HL-60 (cell line): ENCODE measurements at regions not wholly inside any gene's neighbourhood (a gene's known extent, or its start where the extent isn't known, plus 50 kb on each side); places are given as distances from the start of the nearest gene placed in this dataset.

Source experiments
- POLR2AphosphoS5 ChIP-seq: IDR thresholded peaks from 2 replicates; pipeline ENCODE4 v1.6.1; 2012; ENCODE audit warnings: low read depth
- SPI1 ChIP-seq: IDR thresholded peaks from 2 replicates; pipeline ENCODE4 v1.6.1; 2012; ENCODE audit warnings: low read depth, mild to moderate bottlenecking, borderline replicate concordance
- TF ChIP-seq, protein P1 (sequence below): IDR thresholded peaks from one replicate; pipeline ENCODE4 v1.5.1; 2011; ENCODE audit warnings: low read length, control low read depth, inconsistent platforms; ENCODE audit not compliant: insufficient read depth

DNA sequence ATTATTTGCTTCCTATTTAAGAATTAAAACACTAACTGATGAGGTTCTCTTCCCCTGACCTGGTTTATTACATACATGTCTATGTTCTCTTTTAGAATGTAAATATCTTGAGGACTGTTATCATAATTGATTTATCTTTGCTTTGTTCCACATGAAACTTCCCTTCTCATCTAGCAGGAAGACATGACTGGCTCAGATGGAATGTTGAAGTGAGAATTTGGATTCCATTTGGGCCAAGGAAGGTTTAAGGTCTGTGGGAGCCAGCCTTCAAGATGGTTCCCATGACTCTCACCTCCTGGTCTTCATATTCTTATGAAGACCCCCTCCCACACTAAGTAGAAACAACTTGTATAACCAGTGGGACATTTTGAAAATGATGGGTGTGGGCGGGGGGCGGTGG, 222.2 kb upstream of the GADL1 start:
- TF ChIP-seq, protein P1, sequence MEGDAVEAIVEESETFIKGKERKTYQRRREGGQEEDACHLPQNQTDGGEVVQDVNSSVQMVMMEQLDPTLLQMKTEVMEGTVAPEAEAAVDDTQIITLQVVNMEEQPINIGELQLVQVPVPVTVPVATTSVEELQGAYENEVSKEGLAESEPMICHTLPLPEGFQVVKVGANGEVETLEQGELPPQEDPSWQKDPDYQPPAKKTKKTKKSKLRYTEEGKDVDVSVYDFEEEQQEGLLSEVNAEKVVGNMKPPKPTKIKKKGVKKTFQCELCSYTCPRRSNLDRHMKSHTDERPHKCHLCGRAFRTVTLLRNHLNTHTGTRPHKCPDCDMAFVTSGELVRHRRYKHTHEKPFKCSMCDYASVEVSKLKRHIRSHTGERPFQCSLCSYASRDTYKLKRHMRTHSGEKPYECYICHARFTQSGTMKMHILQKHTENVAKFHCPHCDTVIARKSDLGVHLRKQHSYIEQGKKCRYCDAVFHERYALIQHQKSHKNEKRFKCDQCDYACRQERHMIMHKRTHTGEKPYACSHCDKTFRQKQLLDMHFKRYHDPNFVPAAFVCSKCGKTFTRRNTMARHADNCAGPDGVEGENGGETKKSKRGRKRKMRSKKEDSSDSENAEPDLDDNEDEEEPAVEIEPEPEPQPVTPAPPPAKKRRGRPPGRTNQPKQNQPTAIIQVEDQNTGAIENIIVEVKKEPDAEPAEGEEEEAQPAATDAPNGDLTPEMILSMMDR = no peak
- no peak for TF ChIP-seq POLR2AphosphoS5
- no peak for TF ChIP-seq SPI1
